Fibroblast of mammary gland (primary cell): ENCODE measurements at regions not wholly inside any gene's neighbourhood (a gene's known extent, or its start where the extent isn't known, plus 50 kb on each side); places are given as distances from the start of the nearest gene placed in this dataset.

Experiments used
- DNase-seq: peaks from one replicate; pipeline ENCODE4 v3.0.0-alpha.2; 2010; ENCODE audit warnings: low read depth
- H3K4me3 ChIP-seq: 2 replicates; pipeline ENCODE4 v1.5.1; 2011; ENCODE audit warnings: low read depth, mild to moderate bottlenecking, low read length, moderate library complexity; ENCODE audit not compliant: control insufficient read depth
- TF ChIP-seq, protein P1 (sequence below): conservative IDR thresholded peaks from 2 replicates; pipeline ENCODE4 v1.5.1; 2011; ENCODE audit warnings: low read depth, low read length, inconsistent platforms; ENCODE audit not compliant: control insufficient read depth, insufficient read depth

GRCh38 chr1:29975036-29975694 is 738.8 kb downstream of the PTPRU start:
- TF ChIP-seq, protein P1, sequence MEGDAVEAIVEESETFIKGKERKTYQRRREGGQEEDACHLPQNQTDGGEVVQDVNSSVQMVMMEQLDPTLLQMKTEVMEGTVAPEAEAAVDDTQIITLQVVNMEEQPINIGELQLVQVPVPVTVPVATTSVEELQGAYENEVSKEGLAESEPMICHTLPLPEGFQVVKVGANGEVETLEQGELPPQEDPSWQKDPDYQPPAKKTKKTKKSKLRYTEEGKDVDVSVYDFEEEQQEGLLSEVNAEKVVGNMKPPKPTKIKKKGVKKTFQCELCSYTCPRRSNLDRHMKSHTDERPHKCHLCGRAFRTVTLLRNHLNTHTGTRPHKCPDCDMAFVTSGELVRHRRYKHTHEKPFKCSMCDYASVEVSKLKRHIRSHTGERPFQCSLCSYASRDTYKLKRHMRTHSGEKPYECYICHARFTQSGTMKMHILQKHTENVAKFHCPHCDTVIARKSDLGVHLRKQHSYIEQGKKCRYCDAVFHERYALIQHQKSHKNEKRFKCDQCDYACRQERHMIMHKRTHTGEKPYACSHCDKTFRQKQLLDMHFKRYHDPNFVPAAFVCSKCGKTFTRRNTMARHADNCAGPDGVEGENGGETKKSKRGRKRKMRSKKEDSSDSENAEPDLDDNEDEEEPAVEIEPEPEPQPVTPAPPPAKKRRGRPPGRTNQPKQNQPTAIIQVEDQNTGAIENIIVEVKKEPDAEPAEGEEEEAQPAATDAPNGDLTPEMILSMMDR, result no peak
- peak; percentile 24 for DNase-seq
- H3K4me3 ChIP-seq, result no peak overlapping the region

DNA sequence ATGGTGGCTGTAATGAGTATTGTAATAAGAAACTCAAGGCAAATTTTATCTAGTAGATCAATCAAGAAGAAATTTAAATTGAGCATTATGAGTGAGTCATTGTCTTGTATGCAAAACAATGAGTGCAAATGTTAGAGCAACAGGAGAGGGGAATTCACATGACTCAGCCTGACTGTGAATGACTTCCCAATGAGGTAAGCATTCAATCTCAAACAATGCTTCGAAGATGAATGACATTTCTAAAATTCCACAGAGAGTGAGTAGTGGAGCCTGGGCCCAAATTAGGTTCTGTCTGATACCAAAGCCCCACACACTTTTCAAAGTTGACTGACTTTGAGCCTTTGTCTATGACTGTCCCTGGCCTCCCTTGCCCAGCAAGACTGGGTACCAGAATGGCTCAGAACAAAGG is 738.0 kb downstream of the PTPRU start:
- peak; percentile 47 for DNase-seq
- no peak overlapping the region for H3K4me3 ChIP-seq
- TF ChIP-seq, protein P1, result no peak

- H3K4me3 ChIP-seq, result no peak overlapping the region
- TF ChIP-seq, protein P1, result no peak
- DNase-seq, result no peak
Measured at GRCh38 chr1:29973406-29973805, 737.1 kb downstream of the PTPRU start.

DNA sequence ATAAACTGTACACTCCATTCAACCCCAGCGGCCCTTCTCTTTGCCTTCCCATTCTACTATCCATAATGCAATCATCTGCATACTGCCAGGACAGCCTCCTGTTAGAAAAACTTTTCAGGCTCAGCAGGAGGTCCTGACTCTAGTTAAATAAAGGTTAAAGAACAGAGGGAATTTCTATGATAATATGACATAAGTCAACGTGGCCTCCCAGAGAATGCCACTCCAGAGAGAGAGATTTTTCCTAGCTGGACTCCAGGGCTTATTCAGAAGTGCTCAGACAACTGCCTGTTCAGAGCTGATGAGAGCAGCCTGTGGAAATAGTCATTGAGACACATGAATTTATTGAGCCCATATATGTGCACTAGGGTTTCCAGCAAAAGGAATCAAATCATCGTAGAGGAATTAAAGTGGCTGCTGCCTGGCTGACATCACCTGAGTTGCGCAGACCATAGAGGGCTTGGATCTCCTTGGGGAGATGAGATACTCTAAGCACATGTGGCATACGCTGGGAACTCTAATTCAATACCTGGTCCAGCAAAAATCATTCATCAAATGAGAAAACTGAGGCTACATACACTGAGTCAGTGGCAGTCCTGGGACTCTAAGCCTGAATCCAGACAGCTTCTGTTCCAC is 736.2 kb downstream of the PTPRU start:
- TF ChIP-seq, protein P1, result no peak
- no peak for DNase-seq
- no peak overlapping the region for H3K4me3 ChIP-seq

DNA sequence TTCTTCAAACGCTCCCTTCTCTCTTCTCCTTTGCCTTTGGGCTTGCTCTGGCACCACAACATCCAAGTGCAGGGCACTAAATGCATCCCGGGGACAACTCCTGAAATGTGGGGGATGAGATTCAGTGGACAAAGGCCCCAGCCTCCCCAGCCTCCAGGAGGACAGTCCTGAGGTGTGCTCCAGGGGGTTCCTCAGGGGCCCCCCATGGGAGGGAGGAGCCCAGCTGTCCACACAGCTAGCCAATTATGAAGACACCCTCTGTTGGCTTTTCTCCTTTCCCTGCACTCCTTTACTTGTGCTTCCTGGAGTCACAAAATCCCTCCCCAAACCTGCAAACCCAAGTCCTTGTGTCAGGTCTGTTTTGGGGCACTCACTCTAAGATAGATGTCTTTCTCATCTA is 735.4 kb downstream of the PTPRU start:
- H3K4me3 ChIP-seq, result no peak overlapping the region
- no peak for DNase-seq
- TF ChIP-seq, protein P1, result no peak

- no peak overlapping the region for H3K4me3 ChIP-seq
- DNase-seq, result no peak
- TF ChIP-seq, protein P1, result no peak
Measured at GRCh38 chr1:29970747-29971325, 734.5 kb downstream of the PTPRU start.
